ENCODE measurements at regions not wholly inside any gene's neighbourhood (a gene's known extent, or its start where the extent isn't known, plus 50 kb on each side); places are given as distances from the start of the nearest gene placed in this dataset.

- peak overlapping the region in 3 of 4 donors; percentile 19 to 49 (median 44) for H3K27ac ChIP-seq
Observed at GRCh38 chr2:42918041-42918440, 125.7 kb upstream of the HAAO start.

GRCh38 chr2:42917425-42917927 lies 125.1 kb upstream of the HAAO start:
- H3K9me3 ChIP-seq: no peaks in the 10 kb centered on the region
- 44 to 69% methylated on average over 7 to 10 of the region's 10 CpGs for WGBS, 2 donors (ENCODE audit: low coverage in 1 of 2)
- H3K27me3 ChIP-seq: no peaks in the 10 kb centered on the region
- H3K36me3 ChIP-seq: no peaks in the 10 kb centered on the region
- H3K4me3 ChIP-seq: no peak overlapping the region
- H3K4me1 ChIP-seq: peaks cover 9 to 41% (median 21%) of the 10 kb centered on the region in 4 donors
- DNase-seq: peak; percentile 40
- in situ Hi-C loops (cut with MboI; ENCODE audit: low pct_ligation_motif_present in 1 of 4, low pct_unique_long_range_greater_than_20kb in 1 of 4, low sequenced_read_pairs in 3 of 4) (no loop called here), intact Hi-C loops (cut with DNase I; ENCODE audit: low total_unique reads) (no loop called here)
- TF ChIP-seq EP300 (IDR thresholded peaks at IDR 0.05; ENCODE audit: low read depth): no peak
- no peak for TF ChIP-seq POLR2A (IDR thresholded peaks at IDR 0.05)
- TF ChIP-seq CTCF (IDR thresholded peaks at IDR 0.05): no peak
- TF ChIP-seq POLR2AphosphoS5 (IDR thresholded peaks at IDR 0.05): no peak
- H3K27ac ChIP-seq: peak overlapping the region; percentile 19 to 49 (median 43)

More at GRCh38 chr2:42918041-42918440, 125.7 kb upstream of the HAAO start:
- TF ChIP-seq POLR2AphosphoS5 (IDR thresholded peaks at IDR 0.05): no peak
- TF ChIP-seq CTCF (IDR thresholded peaks at IDR 0.05): no peak
- no peak for TF ChIP-seq POLR2A (IDR thresholded peaks at IDR 0.05)
- TF ChIP-seq EP300 (IDR thresholded peaks at IDR 0.05; ENCODE audit: low read depth): no peak
- Histone ChIP-seq H3K4me3 (no peak overlapping the region), H3K27me3 (no peaks in the 10 kb centered on the region), H3K9me3 (no peaks in the 10 kb centered on the region), H3K36me3 (no peaks in the 10 kb centered on the region), H3K4me1 (peaks cover 13 to 44% (median 25%) of the 10 kb centered on the region in 4 donors)
- intact Hi-C loops (cut with DNase I; ENCODE audit: low total_unique reads) (no loop called here), in situ Hi-C loops (cut with MboI; ENCODE audit: low pct_ligation_motif_present in 1 of 4, low pct_unique_long_range_greater_than_20kb in 1 of 4, low sequenced_read_pairs in 3 of 4) (no loop called here)
- WGBS, 2 donors (ENCODE audit: low coverage in 1 of 2): 77 to 87% methylated on average over 9 to 13 of the region's 13 CpGs
- no peak for DNase-seq

GRCh38 chr2:42916324-42916723 lies 123.9 kb upstream of the HAAO start:
- Histone ChIP-seq H3K9me3 (no peaks in the 10 kb centered on the region), H3K4me1 (peaks cover 6 to 33% (median 19%) of the 10 kb centered on the region in 4 donors), H3K27ac (peak overlapping the region in 1 of 4 donors; percentile 8), H3K27me3 (no peaks in the 10 kb centered on the region), H3K4me3 (no peak overlapping the region), H3K36me3 (no peaks in the 10 kb centered on the region)
- DNase-seq: no peak
- TF ChIP-seq CTCF (IDR thresholded peaks at IDR 0.05) (no peak), EP300 (IDR thresholded peaks at IDR 0.05; ENCODE audit: low read depth) (no peak), POLR2A (IDR thresholded peaks at IDR 0.05) (no peak), POLR2AphosphoS5 (IDR thresholded peaks at IDR 0.05) (no peak)
- 81 to 86% methylated on average over 2 to 7 of the region's 7 CpGs for WGBS, 2 donors (ENCODE audit: low coverage in 1 of 2)
- intact Hi-C loops (cut with DNase I; ENCODE audit: low total_unique reads): no loop called here
- in situ Hi-C loops (cut with MboI; ENCODE audit: low pct_ligation_motif_present in 1 of 4, low pct_unique_long_range_greater_than_20kb in 1 of 4, low sequenced_read_pairs in 3 of 4): no loop called here

- H3K4me3 ChIP-seq: no peak overlapping the region
- H3K36me3 ChIP-seq: no peaks in the 10 kb centered on the region
- H3K4me1 ChIP-seq: peaks cover 6 to 35% (median 19%) of the 10 kb centered on the region in 4 donors
- WGBS, 2 donors (ENCODE audit: low coverage in 1 of 2): 31 to 40% methylated on average over 1 of the region's 1 CpG
- TF ChIP-seq POLR2A (IDR thresholded peaks at IDR 0.05) (no peak), CTCF (IDR thresholded peaks at IDR 0.05) (no peak), POLR2AphosphoS5 (IDR thresholded peaks at IDR 0.05) (no peak), EP300 (IDR thresholded peaks at IDR 0.05; ENCODE audit: low read depth) (no peak)
- DNase-seq: no peak
- intact Hi-C loops (cut with DNase I; ENCODE audit: low total_unique reads): no loop called here
- no peaks in the 10 kb centered on the region for H3K9me3 ChIP-seq
- no peaks in the 10 kb centered on the region for H3K27me3 ChIP-seq
- peak overlapping the region; percentile 22 to 69 (median 50) for H3K27ac ChIP-seq
- in situ Hi-C loops (cut with MboI; ENCODE audit: low pct_ligation_motif_present in 1 of 4, low pct_unique_long_range_greater_than_20kb in 1 of 4, low sequenced_read_pairs in 3 of 4): no loop called here
Observed at GRCh38 chr2:42914860-42915259, 122.5 kb upstream of the HAAO start.

All from transverse colon (tissue), 4 donors.